ENCODE measurements at regions not wholly inside any gene's neighbourhood (a gene's known extent, or its start where the extent isn't known, plus 50 kb on each side); places are given as distances from the start of the nearest gene placed in this dataset.
"Not testable (repeated sequence)": the region's sequence is repeated elsewhere in the genome, so short reads cannot be mapped to it uniquely, and the experiment has no call there.

DNA sequence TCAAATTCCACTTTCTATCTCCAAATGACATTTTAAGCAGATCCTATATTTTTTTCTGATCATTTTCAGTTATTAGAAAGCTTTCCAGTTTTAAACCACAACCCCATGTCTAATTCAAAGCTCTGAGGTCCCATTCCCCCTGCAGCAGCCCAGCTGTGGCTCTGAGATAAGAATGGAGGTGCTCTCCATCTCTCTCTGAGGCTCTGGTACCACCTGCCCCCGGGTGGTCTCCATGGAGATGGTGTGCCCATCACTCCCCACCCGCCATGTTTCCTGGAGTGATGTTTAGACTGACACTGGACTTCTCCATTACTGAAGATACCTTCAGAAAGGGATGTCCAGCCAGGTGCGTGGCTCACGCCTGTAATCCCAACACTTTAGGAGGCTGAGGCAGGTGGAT lies 68.1 kb upstream of the SEC14L1 start:
- DNase-seq: no peak
- ATAC-seq (ENCODE audit: poor library complexity): no peak
- intact Hi-C loops (cut with DNase I): no loop called here

DNA sequence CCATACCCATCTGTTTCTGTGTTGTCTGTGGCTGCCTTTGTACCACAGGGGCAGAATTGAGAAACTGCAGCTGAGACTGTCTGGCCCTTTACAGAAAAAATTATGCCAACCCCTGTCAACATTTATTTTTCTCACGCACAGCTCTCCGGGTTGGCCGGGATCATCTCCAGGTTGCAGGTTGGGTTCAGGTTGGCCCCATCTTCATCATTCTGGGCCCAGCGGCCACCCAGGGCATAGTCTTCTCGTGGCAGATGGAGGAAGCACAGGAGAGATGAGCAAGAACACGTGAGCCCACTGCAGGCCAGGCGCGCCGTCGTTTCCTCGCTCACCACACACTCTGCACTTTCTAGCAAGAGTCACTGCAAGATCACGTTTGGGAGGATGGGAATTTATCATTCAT lies 66.1 kb upstream of the SEC14L1 start:
- ATAC-seq (ENCODE audit: poor library complexity): no peak
- intact Hi-C loops (cut with DNase I): no loop called here
- DNase-seq: no peak

DNA sequence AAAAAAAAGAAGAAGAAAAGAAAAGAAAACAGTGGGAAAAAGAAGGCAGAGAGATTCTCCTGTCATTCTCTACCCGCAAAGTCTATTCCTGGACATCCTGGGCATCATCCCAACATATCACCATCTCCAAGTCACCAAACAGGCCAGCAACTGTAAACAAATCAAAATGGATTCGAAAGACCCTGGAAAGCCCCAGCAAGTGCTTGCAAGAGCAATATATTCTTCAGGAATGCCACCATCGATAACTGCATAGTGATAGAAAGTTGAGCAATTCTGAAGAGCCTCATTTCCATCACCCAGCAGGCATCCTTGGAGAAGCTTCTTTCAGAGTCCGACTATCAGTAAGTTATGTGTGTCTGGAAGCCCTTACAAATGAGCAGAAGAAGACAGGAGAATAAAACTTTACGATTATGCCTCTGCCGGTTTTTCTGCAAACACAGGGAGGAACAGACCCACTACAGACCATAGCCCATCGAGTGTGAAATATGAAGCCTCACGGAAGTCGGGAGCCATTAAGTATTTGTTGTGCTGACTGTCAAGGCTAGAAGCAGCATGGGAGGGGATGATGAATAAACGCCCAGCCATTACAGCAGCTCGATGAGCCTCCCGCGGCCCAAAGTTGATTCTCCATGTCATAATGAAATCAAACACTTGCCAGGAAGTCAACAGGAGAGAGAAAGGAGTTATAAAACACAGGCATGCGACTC lies 64.5 kb upstream of the SEC14L1 start:
- DNase-seq (no peak), ATAC-seq (ENCODE audit: poor library complexity) (peak; percentile 53)
- intact Hi-C loops (cut with DNase I): no loop called here

DNA sequence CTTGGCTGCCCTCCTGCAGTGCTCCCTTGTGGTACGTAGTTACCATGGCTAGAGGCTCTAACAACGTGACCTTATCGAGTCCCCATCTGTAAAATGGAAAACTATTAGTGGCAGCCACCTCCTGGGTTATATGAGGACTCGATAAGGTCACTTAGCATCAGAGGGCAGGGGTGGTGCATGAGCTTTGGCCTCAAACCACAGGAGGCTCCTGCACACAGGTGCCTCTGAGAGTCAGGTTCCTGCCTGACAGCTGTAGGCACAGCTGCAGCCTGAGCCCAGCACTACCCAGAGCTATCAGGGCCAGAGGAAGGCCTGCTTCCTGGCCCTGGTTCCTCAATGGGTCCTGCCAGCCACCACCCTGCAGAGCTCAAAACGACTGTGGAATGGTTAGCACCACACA lies 57.2 kb upstream of the SEC14L1 start:
- intact Hi-C loops (cut with DNase I): no loop called here
- ATAC-seq (ENCODE audit: poor library complexity) (no peak), DNase-seq (no peak)

DNA sequence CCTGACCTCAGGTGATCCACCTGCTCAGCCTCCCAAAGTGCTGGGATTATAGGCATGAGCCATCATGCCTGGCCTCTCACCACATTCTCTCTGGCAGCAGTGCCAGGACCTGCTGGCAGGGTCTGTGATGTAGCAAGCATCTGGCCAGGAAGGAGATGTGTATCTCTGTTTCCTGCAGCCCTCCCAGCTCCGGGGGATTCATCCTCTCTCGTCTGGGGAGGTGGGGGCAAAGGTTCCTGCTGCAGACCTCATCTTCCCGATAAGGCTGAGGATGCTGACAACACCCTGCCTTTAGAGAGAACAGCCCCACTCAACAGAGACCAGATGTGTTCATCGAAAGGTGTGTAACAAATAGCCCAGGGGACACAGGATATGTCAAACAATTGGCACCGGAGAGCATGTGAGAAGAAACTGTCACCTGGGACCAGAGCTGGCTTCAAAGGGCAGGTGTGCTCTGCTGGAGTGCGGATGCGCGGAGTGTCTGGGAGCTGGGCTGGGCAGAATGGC lies 54.8 kb upstream of the SEC14L1 start:
- no peak for ATAC-seq (ENCODE audit: poor library complexity)
- intact Hi-C loops (cut with DNase I): loop anchor here (1.0 kb wide), 1 partner anchor 161 kb away; no protein-coding TSS in a partner anchor
- no peak for DNase-seq

DNA sequence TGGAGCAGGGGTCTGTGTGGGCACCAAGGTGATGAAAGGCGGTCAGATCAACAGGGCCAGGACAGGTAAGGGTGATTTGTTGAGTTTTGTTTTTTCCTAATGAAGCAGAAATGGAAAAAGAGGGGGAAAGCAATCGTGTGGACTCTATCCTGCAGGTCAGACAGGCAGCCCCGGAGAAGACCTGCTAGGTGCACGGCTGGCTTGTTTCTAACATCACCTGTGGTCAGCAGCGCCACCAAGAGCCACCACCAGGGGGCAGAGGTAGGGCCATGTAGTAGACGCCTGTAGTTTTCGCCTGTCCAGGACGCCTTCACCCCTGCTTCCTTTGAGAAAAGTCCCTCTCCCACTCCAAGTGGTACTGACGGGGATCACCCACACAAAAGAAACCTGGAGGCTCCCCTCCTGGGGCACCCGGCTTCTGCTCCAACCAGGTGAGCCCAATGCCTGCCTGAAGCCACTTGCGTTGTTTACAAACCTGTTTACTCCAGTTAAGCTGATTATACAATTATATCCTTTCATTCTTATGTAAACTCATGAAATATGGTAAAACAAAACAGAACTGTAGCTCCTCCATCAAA lies 54.2 kb upstream of the SEC14L1 start:
- intact Hi-C loops (cut with DNase I): loop anchor here (1.0 kb wide), 1 partner anchor 161 kb away; no protein-coding TSS in a partner anchor
- ATAC-seq (ENCODE audit: poor library complexity) (peak; percentile 72), DNase-seq (peak; percentile 94)

DNA sequence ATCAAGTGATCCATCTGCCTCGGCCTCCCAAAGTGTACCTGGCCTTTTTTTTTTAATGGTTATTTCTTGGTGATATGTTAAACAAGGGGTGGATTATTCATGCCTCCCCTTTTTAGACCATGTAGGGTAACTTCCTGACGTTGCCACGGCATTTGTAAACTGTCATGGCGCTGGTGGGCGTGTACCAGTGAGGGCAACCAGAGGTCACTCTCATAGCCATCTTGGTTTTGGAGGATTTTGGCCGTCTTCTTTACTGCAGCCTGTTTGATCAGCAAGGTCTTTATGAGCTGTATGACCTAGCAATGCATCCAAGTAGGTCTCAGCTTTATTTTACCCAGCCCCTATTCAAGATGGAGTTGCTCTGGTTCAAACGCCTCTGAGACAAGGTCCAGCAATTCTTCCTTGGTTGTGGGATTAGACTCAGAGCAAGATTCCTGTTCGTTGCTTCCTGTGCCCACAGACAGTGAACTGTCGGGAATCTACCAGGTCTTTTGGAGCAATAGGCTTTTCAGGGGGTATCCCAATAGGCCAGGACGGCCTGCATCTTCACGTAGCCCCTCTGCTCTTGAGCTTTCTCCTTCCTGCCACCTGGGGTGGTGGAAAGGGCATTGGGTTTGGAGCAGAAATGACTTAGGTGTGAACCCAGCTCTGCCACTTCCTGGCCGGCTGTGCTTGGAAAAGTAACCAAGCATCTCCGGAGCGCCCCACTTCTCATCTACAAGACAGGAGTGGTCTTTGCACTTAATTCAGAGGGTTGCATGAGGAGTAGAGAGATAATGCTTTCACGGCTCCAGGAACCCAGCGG lies 52.9 kb upstream of the SEC14L1 start:
- intact Hi-C loops (cut with DNase I): no loop called here
- no peak for DNase-seq
- ATAC-seq (ENCODE audit: poor library complexity): no peak

DNA sequence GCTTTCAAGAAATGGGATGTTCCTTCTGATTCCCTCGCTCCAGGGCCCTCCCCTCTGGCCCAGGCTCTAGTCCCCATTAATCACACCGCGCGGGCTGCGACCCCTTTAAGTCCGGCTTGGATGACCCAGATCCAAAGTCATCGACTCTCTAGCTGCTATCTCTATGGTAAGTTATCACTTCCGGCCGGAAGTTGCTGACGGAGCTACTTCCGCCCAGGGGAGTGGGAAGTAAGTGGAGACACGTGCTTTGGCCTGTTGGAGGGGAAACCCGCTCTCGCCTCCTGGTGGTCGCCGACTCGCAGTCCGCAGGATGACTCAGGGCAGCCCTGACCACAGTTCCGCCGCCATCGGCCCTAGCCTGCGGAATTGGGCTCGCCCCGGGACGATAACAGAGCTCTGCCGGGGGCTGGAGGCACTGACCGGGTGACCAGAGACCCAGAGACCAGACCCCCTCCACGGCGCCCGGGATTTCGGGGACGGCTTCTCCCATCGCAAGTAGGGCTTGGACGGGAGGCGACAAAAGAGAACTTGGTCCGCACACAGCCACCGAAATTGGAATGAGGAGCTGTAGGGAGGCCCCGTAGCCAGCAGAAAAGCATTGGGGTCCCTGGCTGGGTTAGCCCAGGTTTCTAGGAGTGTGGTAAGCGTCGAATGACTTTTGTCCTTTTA lies 52.2 kb upstream of the SEC14L1 start:
- peak; percentile 95 for DNase-seq
- peak; percentile 96 for ATAC-seq (ENCODE audit: poor library complexity)
- intact Hi-C loops (cut with DNase I): no loop called here

DNA sequence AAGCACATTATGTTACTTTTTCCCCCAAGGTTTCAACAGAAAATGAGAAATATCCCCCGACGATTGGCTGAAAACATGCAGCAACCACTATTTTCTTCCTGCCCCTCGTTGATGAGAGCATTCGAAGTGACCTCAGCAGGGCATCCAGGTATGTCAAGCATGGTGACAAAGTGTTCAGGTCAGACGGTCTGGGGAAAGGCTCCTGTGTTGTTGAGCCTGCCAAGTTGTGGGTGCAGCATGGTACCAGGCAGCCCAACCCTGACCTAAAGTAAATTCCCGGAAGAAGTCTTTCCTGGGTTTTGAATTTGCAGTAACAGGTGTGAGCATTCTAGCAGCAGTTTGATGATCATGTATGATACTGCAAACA lies 51.7 kb upstream of the SEC14L1 start:
- ATAC-seq (ENCODE audit: poor library complexity) (peak; percentile 15), DNase-seq (no peak)
- intact Hi-C loops (cut with DNase I): no loop called here

DNA sequence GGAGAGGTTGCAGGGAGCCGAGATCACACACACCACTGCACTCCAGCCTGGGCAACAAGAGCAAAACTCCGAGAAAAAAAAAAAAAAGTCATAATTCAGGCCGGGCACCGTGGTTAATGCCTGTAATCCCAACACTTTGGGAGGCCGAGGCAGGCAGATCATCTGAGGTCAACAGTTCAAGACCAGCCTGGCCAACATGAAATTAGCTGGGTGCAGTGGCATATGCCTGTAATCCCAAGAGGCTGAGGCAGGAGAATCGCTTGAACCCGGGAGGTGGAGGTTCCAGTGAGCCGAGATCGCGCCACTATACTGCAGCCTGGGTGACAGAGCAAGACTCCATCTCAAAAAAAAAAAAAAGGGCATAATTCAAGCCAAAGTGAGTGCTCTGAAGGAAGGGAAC lies 50.8 kb upstream of the SEC14L1 start:
- ATAC-seq (ENCODE audit: poor library complexity); DNase-seq; intact Hi-C loops (cut with DNase I): not testable (repeated sequence)

DNA sequence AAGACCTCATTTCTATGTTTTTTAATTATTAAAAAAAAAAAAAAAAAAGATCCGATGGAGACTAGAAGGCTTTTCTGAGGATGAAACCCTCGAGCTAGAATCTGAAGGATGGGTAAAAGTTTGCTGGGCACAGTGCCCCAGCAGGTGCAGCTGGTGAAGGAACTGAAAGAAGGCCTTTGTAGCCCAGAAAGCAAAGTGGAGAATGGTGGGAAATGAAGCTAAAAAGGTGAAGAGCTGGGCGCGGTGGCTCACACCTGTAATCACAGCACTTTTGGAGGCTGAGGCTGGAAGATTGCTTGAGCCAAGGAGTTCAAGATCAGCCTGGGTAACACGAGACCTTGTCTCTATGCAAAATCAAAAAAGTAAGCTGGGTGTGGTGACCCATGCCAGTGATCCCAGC lies 50.3 kb upstream of the SEC14L1 start:
- DNase-seq (no peak), ATAC-seq (ENCODE audit: poor library complexity) (no peak)
- intact Hi-C loops (cut with DNase I): no loop called here

Small RNA genes lying in the stretch of these regions (microRNA-seq; reads per million reads assigned to microRNA genes)
- gene MIR6516: 10.7 reads per million, percentile 27 among the genes with 10 or more reads in this experiment

All from Right ventricle myocardium superior (tissue), 1 donor.